GM21529 (cell line): ENCODE measurements at regions not wholly inside any gene's neighbourhood (a gene's known extent, or its start where the extent isn't known, plus 50 kb on each side); places are given as distances from the start of the nearest gene placed in this dataset.
"Not testable (repeated sequence)": the region's sequence is repeated elsewhere in the genome, so short reads cannot be mapped to it uniquely, and the experiment has no call there.

Source experiments
- ATAC-seq: cut with Tn5 transposase; IDR thresholded peaks from one replicate; pipeline ENCODE4 v1.9.1; 2021; ENCODE audit not compliant: unreplicated experiment

- peak; percentile 68 for ATAC-seq
Observed at GRCh38 chr6:27807441-27808241, 104.6 kb downstream of the OR2B2 start.

DNA sequence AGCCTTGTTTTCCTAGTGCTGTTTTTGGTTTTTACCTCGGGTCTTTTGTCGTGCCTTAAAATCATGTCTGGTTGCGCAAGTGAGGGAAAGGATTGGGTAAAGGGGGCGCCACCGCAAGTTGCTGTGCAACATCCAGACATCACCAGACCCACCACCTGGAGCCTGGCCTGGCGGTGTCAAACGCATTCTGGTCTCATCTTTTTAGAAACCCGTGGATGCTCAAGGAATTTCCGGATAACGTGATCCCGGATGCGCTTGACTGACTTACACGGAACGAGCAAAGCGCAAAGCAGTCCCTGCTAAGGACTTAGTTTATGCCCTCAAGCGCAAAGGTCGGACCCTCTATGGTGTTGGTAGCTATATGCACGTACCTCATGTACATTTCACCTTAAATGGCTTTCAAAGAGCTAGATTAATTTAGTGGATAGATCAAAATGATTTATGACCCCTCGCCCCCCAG is 105.2 kb downstream of the OR2B2 start:
- no peak for ATAC-seq

DNA sequence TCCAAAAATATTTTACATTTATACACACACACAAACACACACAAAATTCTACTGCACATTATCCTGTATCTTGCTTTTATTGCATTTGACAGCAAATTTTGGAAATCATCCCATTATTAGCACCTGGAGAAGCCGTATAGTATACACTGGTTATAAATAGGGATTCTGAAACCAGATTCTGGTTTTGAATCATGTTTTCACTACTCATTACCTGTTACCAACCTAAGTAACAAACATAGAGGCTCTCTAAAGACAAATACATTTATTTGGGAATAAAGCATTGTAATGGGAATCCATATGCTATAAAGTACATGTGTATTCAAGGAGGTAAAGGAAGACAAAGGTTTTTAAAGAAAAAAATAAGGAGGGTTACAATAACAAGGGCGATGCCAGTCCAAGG is 106.8 kb downstream of the OR2B2 start:
- no peak for ATAC-seq

GRCh38 chr6:27804851-27805250 is 107.3 kb downstream of the OR2B2 start:
- no peak for ATAC-seq

DNA sequence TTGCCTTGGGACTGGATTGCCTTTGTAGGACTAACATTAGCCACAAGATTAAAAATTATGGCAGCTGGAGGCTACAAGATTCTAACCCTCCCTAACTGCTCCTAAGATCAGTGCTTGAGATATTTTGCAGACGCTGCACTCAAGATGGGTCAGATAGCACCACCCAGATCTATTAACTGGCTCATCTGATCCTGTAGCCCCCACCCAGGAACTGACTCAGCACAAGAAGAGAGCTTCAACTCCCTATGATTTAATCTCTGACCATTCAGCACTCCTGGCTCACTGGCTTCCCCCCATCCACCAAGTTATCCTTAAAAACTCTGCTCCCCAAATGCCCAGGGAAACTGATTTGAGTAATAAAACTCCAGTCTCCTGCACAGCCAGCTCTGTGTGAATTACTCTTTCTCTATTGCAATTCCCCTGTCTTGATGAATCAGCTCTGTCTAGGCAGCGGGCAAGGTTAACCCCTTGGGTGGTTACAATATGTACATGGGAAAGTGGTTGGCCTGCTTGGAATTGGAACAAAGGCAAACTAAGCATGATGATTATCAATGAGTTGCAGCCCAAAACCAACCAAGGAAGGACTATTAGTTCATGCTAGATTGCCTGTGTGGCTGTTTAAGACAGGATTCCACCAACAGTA is 111.3 kb downstream of the OR2B2 start:
- no peak for ATAC-seq

- ATAC-seq, result no peak
Observed at GRCh38 chr6:27797960-27798359, 114.2 kb downstream of the OR2B2 start.

- not testable (repeated sequence) for ATAC-seq
Observed at GRCh38 chr6:27796736-27797481, 115.3 kb downstream of the OR2B2 start.

- ATAC-seq, result peak; percentile 38
Observed at GRCh38 chr6:27795697-27796494, 116.3 kb downstream of the OR2B2 start.

DNA sequence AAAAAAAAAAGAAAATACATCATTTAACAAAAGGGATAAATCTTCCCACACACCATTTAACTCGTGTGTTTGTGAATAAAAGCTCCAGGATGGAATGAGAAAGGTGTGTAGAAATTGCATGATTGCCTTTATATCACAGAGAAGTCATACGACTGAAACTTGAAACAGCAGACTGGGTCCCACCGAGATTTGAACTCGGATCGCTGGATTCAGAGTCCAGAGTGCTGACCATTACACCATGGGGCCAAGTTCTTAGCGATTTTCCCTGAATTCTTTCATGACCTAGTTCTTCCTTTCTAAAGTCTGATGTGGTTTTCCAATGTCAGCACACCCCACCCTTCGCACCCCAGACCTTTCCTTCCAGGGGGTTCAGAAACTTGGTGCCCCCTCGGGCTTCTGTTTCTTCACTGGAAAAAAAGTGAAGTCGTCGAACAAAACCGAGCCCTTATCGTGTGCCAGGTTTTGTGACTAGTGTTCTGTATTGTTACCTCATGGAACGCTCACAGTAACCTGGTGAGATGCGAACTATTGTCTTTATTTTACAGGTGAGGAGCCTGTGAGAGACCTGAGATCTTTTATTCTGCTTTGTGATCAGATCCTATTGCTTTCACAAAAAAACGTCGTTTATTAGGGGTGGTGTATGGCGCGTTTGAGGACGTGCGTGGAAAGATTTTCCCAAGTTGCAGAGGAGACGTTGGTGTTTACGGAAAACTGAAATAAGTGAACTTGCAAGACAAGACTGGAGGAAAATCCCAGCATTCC is 120.8 kb downstream of the OR2B2 start:
- ATAC-seq, result no peak

- not testable (repeated sequence) for ATAC-seq
Observed at GRCh38 chr6:27788376-27788775, 123.8 kb downstream of the OR2B2 start.

DNA sequence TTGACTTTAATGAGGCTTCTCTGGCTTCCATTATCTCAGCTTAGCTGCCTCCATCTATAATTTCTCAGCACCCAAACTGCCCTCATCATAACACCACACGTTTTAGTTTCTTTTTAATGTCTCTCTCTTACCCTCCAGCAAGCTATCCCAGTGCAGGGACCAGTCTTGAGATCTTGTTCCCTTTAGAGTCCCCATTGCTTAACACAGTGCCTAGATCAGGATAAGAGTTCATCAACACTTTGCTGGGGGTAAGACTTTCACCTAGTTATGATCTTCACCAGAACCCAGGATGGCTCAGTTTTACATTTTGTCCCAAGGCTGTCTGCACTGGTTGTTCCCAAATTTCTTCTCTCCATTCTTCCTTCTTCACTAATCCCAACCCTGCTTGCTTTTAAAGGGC is 126.1 kb downstream of the OR2B2 start:
- ATAC-seq, result no peak

DNA sequence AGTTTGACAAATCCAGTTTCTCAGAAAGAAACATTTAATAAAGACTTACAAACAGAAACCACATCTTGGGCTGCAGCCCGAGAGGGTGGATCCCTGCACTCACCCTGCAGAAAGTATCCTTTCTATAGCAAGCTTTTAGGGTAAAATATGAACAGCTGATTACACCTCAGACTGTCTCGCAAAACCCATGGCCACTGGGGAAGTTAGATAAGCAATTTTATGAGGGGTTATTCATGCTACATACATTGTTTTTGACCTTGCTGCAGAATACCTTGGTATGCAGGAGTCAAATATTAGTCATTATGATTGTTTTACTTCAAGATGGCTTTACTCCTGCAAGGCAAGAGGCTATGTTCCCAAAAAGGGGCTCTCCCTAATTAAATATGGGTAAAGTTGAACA is 126.9 kb downstream of the OR2B2 start:
- no peak for ATAC-seq

DNA sequence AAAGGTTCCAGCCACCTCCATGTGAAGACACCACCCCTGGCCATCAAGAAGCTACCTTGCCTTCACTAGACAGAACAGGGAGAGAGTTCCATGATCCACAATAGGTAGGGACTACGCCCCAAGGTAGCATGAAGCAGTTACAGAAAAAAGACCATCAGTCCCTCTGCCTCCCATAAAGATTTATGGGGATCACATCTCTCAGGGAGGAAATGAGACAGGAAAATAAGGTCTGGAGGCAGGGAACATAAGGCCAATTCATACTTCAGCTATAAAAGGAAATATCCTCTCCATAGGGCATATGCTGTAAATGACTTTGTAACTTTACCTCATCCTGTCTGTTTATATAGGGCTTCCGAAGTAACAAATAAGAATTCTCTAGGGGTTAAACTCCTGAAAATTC is 129.4 kb downstream of the OR2B2 start:
- no peak for ATAC-seq

DNA sequence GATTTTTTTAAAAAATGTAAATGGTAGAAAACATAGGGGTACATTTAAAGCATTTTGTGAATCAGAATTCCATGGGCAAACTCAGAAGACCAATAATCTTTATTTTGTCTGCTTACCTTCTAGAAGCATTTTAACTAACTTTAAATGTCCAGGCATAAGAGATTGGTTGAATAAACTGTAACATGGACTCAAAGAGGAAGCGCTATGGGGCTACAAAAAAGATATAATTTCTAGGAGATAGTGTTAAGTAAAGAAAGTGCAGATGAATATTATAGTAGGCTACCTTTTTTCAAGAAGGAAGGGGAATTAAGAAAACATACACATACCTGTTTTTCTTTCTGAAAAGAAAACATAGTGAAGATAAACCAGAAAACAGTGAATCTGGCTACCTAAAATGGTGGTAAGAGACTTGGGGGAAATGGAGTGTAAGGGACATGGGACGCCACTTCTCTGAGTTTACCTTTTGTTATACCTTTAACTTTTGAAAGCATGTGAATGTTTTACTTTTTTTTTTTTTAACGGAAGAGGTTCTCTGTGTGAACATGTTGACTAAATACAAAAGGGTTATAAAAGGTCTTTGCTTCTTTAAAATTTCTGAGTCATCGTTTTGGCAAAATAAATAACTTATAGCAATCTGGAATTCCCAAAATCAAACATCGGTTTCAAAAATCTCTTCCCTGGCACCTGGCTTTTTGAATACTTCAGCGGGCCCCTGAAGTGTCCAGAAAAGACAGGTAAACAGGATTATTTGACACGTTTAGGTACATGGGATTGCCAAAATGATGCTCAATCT is 133.4 kb downstream of the OR2B2 start:
- ATAC-seq, result no peak

DNA sequence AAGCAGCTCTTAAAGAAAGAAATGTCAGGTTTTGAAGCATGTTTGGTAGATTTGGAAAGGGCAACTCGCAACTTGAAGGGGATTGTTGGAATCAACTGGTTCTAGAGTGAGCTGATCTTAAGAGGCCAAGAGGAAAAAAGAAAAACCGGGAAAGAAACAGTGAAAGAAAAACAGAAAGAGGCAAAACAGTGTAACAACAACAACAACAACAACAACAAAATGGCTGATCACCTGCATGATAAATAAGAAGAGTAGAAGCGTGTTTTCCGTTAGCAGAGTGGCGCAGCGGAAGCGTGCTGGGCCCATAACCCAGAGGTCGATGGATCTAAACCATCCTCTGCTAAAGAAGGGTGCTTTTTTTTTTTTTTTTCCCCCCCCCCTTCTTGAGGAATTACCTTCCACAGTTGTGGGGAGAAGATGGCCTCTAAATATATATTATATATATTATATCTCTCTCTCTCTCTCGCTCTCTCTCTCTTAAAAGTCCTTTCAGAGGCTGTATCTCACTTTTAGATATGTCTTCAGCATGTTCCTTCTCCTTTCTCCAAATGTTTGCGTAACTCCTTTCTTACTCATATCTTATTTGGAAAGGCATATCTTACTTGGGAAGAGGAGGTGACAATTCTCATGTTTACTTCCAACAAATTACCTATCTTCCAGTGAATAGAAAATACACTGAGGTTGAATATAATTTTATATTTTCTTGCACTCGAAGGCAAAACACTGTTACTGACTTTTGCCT is 134.4 kb downstream of the OR2B2 start:
- no peak for ATAC-seq

- no peak for ATAC-seq
Observed at GRCh38 chr6:27777126-27777525, 135.1 kb downstream of the OR2B2 start.

DNA sequence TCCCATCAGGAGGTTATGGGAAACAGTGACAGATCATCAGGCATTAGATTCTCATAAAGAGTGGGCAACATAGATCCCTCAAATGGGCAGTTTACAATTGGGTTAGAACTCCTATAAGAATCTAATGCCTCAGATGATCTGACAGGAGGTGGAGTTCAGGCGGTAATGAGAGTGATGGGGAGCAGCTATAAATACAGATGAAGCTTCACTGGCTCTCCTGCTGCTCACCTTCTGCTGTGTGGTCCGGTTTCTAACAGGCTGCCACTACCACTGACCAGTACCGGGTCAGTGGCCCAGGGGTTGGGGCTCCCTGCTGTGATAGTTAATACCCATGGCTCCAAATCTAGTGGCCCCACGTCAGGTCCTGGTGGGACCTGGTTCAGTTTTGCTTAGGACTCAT is 135.7 kb downstream of the OR2B2 start:
- ATAC-seq, result no peak

- no peak for ATAC-seq
Observed at GRCh38 chr6:27775796-27776184, 136.4 kb downstream of the OR2B2 start.
